Right kidney (tissue), 1 donor: ENCODE measurements at regions not wholly inside any gene's neighbourhood (a gene's known extent, or its start where the extent isn't known, plus 50 kb on each side); places are given as distances from the start of the nearest gene placed in this dataset.
A peak's percentile ranks its signal among the peaks of the same experiment; 100 is the strongest.

Experiments
- DNase-seq: peaks from one replicate; pipeline ENCODE4 v3.0.0-alpha.2; 2016

DNA sequence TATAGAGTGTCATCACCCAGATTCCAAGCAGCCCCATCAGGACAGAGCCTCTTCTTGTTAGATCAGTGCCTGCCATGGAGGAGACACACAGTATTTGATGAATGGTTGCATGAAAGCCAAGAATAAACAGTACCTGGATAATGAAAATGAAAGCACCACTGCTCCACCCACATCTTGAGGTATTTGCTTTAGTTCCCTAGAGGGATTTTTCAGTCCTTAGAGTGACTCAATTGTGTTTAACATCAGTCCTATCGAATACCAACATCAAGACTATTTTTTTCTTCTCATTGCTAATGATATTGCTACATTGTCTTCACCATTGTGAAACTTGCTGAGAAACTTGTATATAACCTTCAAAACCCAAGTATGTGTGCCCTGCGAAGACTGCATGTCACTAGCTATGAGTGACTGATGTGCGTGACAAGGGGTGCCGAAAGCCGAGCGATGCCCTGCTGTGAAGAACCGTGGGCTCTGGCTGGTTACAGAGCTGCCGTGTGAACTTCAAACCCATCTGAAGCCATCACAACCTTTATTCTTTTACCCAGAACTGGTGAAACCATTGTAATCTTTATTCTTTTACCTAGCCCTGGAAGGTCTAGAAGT is 211.3 kb upstream of the FAT1 start:
- DNase-seq = no peak

- DNase-seq = no peak
These were observed 212.2 kb upstream of the FAT1 start for GRCh38 chr4:186935901-186936300.

GRCh38 chr4:186936496-186937375 is 213.1 kb upstream of the FAT1 start:
- no peak for DNase-seq

GRCh38 chr4:186939226-186939625 is 215.6 kb upstream of the FAT1 start:
- DNase-seq = no peak

- no peak for DNase-seq
These were observed 216.1 kb upstream of the FAT1 start for GRCh38 chr4:186939766-186940165.

DNA sequence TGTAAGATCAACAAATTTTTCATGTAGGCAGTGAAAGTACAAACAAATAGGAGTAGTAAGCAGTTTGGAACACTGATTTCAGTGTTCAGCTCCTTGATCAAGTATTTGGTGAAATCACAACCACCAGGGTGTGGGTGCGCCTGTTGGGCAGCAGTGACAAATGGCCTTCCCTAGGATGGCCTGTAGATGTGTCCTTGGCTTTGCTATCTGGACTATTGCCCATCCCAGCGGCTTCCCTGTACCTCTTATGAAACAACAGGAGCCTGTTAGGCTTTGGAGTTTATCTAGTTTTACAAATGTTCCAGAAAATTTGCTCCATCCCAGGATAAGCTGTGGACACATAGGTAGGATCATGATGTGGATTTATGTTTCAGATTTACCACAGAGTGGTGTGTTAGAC is 216.8 kb upstream of the FAT1 start:
- DNase-seq = no peak

DNA sequence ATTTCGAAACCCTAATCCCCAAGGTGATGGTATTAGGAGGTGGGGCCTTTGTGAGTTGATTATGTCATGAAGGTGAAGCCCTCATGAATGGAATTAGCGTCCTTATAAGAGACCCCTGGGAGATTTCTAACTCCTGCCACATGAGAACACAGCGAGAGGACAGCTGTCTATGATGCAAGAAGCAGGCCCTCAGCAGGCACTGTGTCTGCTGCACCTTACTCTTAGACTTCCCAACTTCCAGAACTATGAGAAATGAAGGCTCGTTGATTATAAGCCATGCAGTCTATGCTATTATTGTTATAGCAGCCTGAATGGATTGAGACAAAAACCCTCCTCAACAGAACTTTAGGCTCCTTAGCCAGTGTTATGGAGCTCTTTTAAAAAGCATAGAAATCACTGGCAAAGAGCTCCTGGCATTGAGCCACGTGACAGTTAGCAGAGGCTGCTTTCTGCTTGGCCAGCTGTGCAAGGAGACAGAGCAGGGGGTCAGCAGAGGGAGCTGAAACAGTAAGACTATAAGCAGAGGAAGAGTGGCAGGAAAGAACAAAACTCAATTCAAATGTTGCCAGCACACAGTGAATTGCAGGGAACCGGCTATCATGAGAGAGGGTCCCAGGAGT is 219.2 kb upstream of the FAT1 start:
- DNase-seq = peak; percentile 48

DNA sequence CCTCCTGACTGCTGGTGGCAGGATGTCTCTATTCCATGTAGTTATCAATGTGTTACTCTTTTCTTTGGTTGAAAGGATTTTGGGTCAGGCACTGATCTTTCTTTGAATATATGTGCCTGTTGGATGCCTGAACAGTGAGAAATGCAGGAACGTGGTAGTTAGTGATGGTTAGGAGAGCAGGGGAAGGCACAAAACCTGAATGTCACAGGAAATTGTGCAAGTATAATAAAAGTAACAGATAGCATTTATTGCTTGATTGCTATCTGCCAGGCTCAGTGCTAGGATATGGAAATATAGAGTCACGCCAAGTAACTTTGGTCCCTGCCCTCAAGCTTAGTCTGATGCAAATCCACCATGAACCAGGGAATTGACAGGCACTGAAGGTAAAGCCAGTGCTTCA is 219.8 kb upstream of the FAT1 start:
- DNase-seq = no peak

DNA sequence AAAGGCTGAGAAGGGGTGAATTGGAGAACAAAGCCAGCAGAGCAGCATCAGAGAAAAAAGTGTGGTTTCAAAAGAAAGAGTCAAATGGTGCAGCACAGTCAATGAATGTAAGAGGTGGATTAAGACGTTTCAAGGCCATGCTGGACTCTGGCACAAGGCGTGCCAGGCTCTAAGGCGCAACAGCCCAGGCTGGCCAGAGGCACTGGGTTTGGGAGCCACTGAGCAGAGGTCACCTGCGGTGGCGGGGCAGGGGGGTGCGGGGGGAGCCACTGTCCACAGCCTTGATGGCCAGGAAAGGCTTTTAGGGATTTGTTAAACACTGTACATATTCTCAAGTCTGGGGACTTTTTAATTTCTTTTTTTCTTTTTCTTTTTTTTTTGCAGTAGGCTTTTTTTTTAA is 222.5 kb upstream of the FAT1 start:
- DNase-seq = no peak

GRCh38 chr4:186946682-186947294 is 223.1 kb upstream of the FAT1 start:
- no peak for DNase-seq

DNA sequence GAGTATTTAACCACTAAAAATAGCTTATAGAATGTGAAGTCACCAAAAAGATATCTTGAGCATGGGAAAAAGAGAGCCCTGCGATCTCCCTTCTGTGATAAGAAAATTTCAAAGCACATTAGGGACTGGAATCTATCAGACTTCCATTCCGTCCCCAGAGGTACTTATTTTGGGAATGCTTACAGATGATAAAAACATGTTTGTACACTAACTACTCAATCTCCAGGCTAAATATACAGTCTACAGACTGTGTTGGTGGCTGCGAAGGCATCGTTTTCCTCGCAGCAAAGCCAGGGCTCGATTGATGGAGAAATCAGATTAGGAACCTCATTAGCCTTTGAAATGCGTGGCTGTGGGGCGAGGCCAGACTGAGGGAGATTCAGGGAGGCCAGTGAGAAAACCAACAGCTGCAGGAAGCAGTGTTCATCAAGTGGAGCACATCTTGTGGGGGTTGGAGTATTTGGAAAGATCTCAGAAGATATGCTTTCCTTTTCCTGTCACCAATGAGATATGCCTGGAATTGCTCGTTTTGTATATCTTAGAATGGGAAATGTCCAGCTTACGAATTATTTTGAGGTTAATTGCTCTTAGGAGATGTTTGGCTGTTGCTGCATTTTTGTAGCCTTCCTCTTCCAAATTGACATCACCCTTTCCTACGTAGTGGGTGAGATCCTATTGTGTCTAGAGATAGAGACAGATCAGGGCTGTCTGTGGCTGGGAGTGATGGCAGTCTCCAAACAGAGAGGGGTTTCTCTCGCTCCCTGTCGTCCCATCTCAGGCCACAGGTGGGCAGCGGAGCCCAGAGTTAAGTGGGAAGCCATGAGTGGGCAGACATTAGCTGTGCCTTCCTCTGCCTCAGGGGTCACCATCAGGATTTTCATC is 224.9 kb upstream of the FAT1 start:
- DNase-seq = no peak

DNA sequence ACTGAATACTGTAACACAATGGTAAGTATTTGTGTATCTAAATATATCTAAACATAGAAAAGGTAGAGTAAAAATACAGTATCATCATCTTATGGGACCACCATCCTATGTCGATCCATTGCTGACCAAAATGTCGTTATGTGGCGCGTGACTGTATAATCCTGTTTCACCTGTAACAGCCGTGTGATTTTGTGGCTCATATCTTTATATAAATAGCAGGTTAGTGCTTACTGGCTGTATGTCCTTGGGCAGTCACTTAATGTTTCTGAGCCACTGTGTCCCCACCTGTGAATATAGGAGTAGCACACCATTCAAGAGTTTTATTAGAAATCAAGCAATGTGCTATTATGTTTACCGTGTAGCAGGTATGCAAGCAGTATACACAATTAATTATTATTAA is 226.2 kb upstream of the FAT1 start:
- DNase-seq = no peak

- DNase-seq = no peak
These were observed 229.1 kb upstream of the FAT1 start for GRCh38 chr4:186952709-186953108.

GRCh38 chr4:186953599-186954260 is 230.1 kb upstream of the FAT1 start:
- DNase-seq = no peak

DNA sequence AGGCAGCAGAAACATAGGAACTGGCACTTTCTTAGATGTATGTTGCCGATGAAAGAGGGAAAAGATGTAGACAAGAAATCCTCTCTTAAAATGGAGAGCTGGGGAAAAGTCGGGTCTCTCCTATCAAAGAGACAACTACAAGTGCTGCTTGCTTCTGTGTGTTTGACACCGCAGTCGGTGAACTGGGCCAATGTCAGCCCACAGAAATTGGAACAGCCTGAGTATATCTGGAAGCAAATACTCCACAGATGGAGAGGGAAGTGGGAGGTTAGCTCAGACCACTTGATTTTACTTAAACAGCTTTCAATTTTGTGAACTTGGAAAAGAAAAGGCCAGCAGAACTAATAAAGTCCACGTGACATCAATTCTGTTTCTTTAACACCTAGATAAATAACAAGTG is 230.9 kb upstream of the FAT1 start:
- DNase-seq = no peak

- DNase-seq = no peak
These were observed 231.3 kb upstream of the FAT1 start for GRCh38 chr4:186954956-186955355.

DNA sequence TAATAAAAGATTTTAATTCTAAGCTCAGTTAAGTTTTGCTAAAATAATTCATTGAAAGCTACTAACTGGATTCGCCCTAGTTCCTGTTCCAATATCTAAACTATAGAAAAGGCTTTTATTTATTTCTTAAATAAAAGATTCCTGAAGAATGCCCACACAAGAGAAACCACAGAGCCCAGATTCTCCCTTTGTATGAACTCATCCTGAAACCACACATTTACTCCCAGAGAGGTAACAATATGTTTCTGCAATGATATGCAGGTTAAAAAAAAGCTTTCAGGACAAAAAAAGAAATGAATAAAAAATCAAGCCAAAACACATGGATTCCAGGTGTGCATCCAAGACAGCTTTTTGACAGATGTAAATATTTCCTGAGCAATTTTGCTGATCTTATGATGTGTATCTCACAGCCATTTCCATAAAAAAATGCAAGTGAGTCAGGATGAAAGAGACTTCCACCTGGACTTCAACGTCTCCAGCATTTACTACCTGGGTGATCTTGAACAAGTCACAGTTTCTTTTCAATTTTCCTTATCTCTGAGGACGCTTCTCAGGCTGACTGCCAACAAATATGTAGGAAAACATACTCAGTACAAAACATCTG is 234.4 kb upstream of the FAT1 start:
- DNase-seq = no peak

DNA sequence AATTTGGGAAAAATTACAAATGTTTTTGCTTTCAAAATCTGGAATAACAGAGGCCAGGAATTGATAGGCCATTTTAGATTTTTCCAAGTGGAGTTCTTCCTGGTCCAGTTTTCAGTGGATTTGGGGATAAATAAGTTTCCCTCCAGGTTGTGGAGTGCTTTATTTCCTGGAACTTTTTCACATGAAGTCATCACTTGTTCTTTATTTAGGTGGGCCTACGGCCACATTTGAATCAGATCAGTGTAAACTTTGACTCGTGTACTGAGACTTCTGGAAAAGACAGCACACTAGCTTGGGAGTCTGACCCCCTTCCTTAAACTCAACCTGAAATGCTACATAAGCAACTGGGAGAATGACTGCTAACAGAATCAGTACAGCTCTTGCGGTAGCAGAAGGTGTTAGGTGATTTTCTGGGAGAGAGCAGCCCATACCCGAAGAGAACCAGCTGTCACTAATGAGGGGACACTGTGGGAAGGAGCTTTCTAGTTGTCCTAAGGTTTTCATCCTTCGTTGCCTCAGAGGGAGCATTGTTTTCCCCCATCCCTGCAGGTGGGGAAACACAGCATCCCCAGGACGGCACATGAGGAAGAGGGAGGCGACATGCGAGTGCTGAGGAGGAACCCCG is 235.2 kb upstream of the FAT1 start:
- DNase-seq = no peak

DNA sequence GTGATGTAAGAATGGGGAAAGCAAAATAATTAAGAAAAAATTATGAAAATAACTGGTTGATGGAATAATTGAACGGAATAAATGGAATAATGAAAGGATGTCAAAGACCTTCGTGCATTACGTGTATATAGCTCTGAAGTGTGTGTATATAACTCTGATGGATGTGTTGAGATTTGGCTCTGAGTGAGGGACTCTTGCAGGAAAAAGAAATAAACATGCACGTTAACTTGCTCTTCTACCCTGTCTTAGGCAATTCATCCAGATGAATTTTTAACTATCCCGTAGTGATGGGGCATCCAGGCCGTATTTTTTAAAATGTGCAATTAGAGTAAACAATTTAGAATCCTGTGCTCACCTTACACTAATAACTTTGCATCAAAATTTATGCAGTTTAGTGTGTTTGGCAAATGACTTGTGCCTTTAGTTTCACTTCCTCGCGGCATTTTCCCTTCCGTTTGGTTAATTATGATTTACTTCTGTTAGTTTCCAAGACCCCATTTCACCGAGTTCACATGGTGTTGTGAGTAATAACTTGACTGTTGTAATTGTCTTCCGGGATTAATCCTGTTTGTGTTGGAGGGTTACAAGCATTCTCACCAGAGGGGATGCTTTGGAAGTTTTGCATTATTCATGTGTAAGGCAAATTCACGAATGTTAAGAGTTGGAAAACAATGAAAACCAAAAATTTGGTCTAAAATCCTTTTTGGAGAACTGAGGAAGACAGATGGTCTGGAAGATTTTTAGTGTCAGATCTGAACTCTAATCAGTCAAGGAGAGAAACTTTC is 256.5 kb upstream of the FAT1 start:
- no peak for DNase-seq

DNA sequence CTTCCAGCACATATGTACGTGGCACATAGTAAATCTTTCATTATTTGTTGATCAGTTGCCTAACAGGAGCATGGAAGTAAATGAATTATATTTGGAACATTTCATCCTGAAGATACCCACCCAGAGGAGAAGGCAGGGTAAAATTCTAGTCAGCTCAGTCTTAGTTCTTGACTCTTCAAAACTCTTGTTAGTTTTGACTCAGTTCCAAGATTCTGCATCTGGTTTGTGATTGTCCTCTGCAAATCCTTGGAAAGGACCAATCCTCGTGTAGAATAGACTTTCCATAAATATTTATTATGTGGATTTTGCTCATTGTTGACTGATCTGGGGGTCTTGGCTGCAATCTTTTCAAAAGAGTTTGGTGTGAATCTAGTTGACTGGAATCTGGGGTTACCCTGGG is 257.5 kb upstream of the FAT1 start:
- no peak for DNase-seq
